GM21576 (cell line): ENCODE measurements at regions not wholly inside any gene's neighbourhood (a gene's known extent, or its start where the extent isn't known, plus 50 kb on each side); places are given as distances from the start of the nearest gene placed in this dataset.

Experiments used
- ATAC-seq: cut with Tn5 transposase; IDR thresholded peaks from one replicate; pipeline ENCODE4 v1.9.1; 2021; ENCODE audit warnings: mild to moderate bottlenecking, moderate library complexity; ENCODE audit not compliant: unreplicated experiment

GRCh38 chr11:26777372-26777808, 55.5 kb upstream of the SLC5A12 start:
- ATAC-seq: no peak

GRCh38 chr11:26778000-26778757, 56.3 kb upstream of the SLC5A12 start:
- ATAC-seq: no peak

- no peak for ATAC-seq
Measured at GRCh38 chr11:26779074-26779865, 57.4 kb upstream of the SLC5A12 start.

GRCh38 chr11:26780376-26781085, 58.7 kb upstream of the SLC5A12 start:
- ATAC-seq: no peak

- no peak for ATAC-seq
Measured at GRCh38 chr11:26782220-26782965, 60.5 kb upstream of the SLC5A12 start.

GRCh38 chr11:26783997-26784396, 62.1 kb upstream of the SLC5A12 start:
- ATAC-seq: no peak

GRCh38 chr11:26790738-26791137, 68.9 kb upstream of the SLC5A12 start:
- no peak for ATAC-seq

GRCh38 chr11:26792941-26793340, 71.1 kb upstream of the SLC5A12 start:
- ATAC-seq: no peak

GRCh38 chr11:26793487-26793886, 71.6 kb upstream of the SLC5A12 start:
- ATAC-seq: no peak

- no peak for ATAC-seq
Measured at GRCh38 chr11:26801601-26802000, 79.7 kb upstream of the SLC5A12 start.

GRCh38 chr11:26805001-26805400, 83.1 kb upstream of the SLC5A12 start:
- ATAC-seq: no peak

GRCh38 chr11:26806219-26806618, 84.4 kb upstream of the SLC5A12 start:
- no peak for ATAC-seq

GRCh38 chr11:26820739-26821138, 98.9 kb upstream of the SLC5A12 start:
- no peak for ATAC-seq

- no peak for ATAC-seq
Measured at GRCh38 chr11:26823963-26824362, 102.1 kb upstream of the SLC5A12 start.

GRCh38 chr11:26827567-26828081, 105.8 kb upstream of the SLC5A12 start:
- no peak for ATAC-seq

GRCh38 chr11:26828288-26828687, 106.4 kb upstream of the SLC5A12 start:
- ATAC-seq: no peak

- no peak for ATAC-seq
Measured at GRCh38 chr11:26830218-26830617, 108.4 kb upstream of the SLC5A12 start.

- ATAC-seq: no peak
Measured at GRCh38 chr11:26830757-26831156, 108.9 kb upstream of the SLC5A12 start.

- ATAC-seq: no peak
Measured at GRCh38 chr11:26834601-26835000, 112.7 kb upstream of the SLC5A12 start.

- no peak for ATAC-seq
Measured at GRCh38 chr11:26835611-26836010, 113.8 kb upstream of the SLC5A12 start.

GRCh38 chr11:26837154-26837553, 115.3 kb upstream of the SLC5A12 start:
- no peak for ATAC-seq
